GM21360 (cell line): ENCODE measurements at regions not wholly inside any gene's neighbourhood (a gene's known extent, or its start where the extent isn't known, plus 50 kb on each side); places are given as distances from the start of the nearest gene placed in this dataset.

Experiments
- ATAC-seq: cut with Tn5 transposase; IDR thresholded peaks from one replicate; pipeline ENCODE4 v1.9.1; 2021; ENCODE audit warnings: mild to moderate bottlenecking, moderate library complexity; ENCODE audit not compliant: unreplicated experiment

DNA sequence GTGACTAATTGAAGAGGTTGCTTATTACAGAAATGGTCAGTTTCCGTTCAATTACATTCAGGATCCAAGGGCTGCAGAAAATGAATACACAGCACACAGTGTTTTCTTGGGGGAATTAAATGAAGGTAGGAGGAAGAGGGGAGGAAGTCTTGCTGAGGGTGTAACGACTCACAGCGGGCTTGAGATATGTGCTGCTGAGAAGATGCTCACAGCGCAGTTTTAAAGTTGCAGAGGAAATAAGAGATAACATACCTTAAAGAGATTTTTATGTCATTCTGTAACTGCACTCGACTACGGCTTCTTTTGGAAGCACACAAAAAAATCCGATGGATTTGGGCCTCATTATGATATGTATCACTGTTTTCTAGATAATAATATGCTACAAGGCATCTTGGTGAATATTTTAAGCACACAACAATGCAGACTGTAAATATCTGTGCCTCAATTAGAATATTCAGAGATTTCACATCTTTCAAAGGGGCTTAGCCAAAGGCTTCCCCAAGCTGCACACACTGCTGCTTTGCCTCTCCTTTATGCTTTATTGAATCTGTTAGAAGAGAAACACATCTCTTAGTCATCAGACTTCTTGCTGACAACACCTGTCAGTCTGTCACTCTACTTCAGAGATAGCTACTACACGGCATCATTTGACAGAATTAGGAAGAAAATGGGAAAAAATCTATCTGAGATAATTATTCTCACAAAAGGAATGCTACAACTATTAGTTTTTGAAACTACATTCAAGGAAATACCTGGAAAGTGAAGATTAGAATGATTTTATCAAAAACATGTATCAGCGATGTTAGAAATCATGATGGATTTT lies 773.2 kb downstream of the OTOL1 start:
- ATAC-seq, result no peak

- no peak for ATAC-seq
Measured at GRCh38 chr3:162274070-162274469, 777.5 kb downstream of the OTOL1 start.

DNA sequence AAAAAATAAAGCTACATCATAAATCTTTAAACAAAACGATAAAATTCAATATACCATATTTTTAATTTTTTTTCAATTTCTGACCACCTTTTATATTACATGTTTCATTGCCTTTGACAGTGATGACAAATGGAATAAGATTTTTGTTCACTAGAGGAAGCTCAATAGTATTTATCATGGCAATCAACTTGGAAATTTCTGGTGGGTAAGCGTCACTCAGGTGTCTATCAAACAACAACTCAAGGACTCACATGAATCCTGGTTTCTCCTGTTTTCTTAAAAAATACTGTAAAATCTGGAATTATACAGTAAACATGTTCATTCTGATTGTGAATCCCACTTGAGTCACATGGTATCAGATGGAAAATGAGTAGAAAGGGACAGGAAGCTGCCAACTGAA lies 782.2 kb downstream of the OTOL1 start:
- no peak for ATAC-seq

DNA sequence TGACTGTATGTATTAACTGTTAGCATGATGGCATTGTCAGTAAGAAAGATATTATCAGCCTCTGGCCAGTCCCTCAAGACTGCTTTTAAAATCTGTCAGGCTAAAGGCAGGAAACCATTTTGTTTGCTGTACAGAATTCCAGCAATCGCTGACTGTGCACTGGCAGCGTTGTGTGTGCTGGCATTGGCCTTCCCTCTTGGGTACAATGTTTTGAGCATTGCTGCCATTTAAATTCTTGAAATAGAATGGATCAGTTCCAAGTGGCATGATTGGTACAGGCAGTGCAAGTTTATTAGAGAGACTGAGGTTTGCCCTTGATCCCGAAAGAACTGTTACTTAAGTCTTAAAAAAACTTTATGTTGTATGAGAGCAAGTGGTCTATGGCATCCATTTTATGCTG lies 788.7 kb downstream of the OTOL1 start:
- ATAC-seq, result no peak

DNA sequence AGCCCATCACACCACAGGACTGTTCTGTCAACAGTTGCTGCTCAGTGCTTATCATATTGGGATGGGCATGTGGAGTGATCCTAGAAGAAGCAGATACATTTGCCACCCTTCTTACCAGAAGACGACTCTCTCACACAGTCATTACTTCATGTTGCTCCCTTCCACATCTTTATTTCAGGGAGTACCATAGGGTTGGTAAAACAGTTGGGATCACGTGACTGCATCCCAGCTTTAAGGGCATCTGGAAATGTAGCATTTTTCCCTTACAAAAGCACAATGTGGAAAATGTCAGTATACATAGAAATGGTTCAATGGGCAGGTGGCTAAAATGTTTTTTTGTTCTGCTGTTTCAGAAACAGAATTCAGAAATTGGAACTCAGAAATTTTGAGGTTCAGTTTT lies 791.0 kb downstream of the OTOL1 start:
- ATAC-seq, result no peak

DNA sequence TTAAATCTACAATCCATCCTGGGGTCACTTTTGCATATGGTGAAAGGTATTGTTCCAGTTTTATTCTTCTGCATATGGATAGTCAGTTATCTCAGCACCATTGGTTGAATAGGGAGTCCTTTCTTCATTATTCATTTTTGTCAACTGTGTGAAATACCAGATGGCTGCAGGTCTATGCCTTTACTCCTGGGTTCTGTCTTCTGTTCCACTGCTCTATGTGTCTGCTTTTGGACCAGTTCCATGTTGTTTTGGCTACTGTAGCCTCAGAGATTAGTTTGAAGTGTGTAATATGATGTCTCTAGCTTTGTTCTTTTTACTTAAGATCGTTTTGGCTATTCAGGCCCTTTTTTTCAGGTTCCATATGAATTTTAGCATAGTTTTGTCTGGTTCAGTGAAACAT lies 795.8 kb downstream of the OTOL1 start:
- no peak for ATAC-seq

DNA sequence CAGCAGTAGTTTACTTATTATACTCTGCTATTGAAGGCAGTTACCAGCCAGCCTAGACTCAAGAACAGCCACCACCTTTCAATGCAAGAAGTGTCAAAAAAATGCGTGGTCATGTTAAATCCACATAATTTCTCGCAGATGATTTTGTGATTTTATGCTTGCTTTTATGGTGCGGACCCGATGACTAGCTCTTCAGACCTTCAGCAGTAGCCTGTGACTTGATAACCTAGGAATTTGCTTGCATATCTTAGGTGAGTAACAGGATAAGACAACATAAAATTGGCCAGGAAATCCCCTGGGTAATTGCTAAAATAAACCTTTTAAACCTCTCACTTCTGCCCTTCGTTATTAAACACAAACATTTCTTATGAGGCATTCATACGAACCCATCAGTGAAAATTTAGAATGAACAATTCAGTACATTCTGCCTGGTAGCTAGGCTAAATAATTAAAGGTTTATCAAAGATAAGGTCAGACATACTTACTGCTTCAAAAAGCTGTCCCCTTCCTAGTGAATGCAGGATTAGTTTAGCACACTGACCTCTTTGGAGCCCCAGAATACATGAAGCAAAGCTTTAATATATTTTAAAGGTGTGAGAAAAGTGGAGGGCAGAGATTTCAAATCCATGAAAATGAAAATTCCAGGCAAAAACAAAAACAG lies 798.8 kb downstream of the OTOL1 start:
- ATAC-seq, result no peak

GRCh38 chr3:162302983-162303624 lies 806.5 kb downstream of the OTOL1 start:
- ATAC-seq, result no peak

GRCh38 chr3:162317046-162317445 lies 820.4 kb downstream of the OTOL1 start:
- no peak for ATAC-seq

DNA sequence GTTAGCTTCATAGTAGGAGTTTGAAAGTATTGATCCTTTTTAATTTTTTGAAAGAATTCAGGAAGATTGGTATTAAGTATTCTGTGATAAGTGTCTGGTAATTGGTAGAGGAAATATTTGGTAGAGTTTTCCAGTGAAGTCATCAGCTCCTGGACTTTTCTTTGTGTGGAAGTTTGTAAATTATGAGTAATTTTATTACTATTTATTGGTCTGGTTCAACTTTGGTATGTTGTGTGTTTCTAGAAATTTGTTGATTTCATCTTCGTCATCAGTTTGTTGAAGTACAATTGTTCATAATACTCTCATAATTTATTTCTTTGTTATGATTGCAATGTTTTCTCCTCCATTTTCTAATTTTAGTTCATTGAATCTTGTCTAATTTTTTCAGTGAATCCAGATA lies 832.0 kb downstream of the OTOL1 start:
- ATAC-seq, result no peak

GRCh38 chr3:162329514-162329913 lies 832.9 kb downstream of the OTOL1 start:
- no peak for ATAC-seq

GRCh38 chr3:162332344-162332743 lies 835.7 kb downstream of the OTOL1 start:
- no peak for ATAC-seq

- no peak for ATAC-seq
Measured at GRCh38 chr3:162334537-162334936, 837.9 kb downstream of the OTOL1 start.

- no peak for ATAC-seq
Measured at GRCh38 chr3:162337630-162338029, 841.0 kb downstream of the OTOL1 start.

- ATAC-seq, result no peak
Measured at GRCh38 chr3:162338514-162338913, 841.9 kb downstream of the OTOL1 start.

DNA sequence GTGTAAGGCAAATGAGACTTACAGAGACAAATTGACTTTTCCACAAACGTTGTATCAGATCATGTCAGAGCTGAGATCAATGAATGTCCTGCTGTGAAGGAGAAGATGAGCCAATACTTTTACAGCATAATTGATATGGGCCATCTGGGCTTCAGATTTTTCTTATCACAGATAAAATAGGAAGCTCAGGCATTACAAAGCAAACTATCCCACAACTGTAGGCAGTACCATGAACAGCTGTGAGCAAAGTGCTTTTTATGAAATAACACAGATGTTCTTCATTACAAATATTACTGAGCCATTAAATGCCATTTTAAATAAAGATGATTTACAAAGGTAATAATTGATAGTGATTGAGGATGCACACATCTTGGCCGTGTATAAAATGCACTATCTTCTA lies 852.3 kb downstream of the OTOL1 start:
- ATAC-seq, result no peak

DNA sequence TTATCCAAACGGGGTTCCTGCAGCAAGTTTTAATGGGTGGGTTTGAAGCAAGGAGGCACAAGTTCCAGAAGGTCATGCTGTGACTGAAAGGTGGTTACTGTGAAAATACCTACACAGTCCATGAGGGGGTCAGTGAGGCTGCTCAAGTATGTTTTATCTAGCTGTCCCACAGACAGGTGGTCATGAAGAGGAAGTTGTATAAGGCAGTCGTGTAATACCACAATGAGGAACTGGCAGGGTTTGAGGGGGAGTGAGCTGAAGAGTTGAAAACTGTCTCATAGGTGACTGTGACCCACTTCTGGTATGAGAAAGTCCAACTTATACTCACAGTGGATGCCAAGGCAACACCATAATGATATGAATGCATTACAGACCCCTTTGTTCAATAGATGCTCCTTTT lies 856.8 kb downstream of the OTOL1 start:
- ATAC-seq, result no peak

DNA sequence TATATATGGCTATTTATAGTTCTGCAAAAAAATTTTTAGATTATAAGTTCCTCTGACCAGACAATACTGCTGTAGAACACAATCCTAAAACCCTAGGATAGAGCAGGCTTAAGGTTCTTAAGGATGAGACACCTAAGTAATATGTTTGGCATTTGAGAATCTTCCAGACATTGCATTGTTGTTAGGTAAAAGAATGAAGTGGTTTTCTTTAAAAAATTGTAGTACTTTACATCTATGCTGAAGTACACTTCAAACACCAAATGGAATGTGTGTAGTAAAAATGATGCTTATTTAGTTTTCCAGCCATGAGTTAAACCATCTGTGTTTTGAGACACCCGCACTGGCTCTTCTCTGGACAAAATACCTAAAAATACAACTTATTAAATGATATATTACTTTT lies 857.7 kb downstream of the OTOL1 start:
- ATAC-seq, result no peak

DNA sequence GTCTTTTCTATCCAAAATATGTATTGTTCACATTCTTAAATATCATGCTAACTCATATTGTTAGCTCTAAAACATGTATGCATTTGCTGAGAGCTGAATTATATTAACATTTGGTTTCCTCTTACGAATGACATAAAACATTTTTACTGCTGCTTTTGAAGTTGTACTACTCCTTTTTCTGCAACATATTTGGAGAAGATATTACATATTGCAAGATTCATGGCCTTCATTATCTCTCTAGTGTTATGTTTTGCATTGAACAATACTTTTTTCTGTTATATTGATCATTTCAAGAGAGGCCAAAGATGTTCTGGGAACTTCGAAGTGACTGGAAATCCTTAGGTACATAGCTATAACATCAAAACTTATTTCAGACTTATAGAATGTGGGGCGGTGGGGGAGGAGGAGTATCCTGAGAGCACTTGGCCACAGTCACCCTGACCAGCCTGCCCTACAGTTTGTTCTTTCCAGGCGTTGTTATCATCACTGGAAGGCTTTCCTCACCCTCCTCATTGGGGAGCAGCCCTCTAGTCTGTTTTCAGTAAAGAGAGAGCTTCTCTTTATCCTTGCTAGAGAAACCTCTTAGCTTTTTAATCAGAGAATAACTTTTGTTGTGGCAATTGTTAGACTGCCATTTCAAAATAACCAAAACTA lies 868.6 kb downstream of the OTOL1 start:
- no peak for ATAC-seq

DNA sequence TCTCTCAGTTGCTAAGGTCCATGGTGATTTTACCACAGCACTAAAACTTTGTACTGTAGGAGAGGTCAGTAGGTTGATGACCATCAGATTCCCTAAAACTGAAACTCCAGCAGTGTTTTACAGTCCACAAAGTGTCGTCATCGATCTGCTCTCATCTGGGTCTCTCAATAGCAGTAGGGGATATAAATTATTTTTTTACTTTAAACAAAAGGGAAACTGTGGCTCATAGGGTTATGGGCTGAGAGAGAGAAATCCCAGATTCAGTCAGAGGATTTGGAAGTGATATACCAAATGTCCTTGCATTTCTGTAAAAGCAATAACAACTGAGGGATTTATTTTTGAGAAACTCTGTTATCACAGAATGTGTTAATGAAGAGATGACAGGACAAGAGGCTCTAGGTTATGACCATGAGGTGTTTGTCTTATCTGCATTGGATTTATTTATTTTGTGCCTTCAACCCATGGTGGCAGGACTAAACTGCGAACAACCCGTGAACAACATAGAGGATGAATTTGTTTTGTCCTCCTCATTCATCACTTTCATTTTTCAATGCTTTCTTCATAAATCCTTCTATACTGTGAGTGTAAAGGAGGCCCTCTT lies 869.7 kb downstream of the OTOL1 start:
- ATAC-seq, result no peak
